HL-60 (cell line): ENCODE measurements at regions not wholly inside any gene's neighbourhood (a gene's known extent, or its start where the extent isn't known, plus 50 kb on each side); places are given as distances from the start of the nearest gene placed in this dataset.

Experiments
- GABPA ChIP-seq: IDR thresholded peaks from 2 replicates; pipeline ENCODE4 v1.6.1; 2012; ENCODE audit warnings: low read depth
- POLR2AphosphoS5 ChIP-seq: IDR thresholded peaks from 2 replicates; pipeline ENCODE4 v1.6.1; 2012; ENCODE audit warnings: low read depth
- TF ChIP-seq, protein P1 (sequence below): IDR thresholded peaks from one replicate; pipeline ENCODE4 v1.5.1; 2011; ENCODE audit warnings: low read length, control low read depth, inconsistent platforms; ENCODE audit not compliant: insufficient read depth

- TF ChIP-seq, protein P1, sequence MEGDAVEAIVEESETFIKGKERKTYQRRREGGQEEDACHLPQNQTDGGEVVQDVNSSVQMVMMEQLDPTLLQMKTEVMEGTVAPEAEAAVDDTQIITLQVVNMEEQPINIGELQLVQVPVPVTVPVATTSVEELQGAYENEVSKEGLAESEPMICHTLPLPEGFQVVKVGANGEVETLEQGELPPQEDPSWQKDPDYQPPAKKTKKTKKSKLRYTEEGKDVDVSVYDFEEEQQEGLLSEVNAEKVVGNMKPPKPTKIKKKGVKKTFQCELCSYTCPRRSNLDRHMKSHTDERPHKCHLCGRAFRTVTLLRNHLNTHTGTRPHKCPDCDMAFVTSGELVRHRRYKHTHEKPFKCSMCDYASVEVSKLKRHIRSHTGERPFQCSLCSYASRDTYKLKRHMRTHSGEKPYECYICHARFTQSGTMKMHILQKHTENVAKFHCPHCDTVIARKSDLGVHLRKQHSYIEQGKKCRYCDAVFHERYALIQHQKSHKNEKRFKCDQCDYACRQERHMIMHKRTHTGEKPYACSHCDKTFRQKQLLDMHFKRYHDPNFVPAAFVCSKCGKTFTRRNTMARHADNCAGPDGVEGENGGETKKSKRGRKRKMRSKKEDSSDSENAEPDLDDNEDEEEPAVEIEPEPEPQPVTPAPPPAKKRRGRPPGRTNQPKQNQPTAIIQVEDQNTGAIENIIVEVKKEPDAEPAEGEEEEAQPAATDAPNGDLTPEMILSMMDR, result no peak
- TF ChIP-seq POLR2AphosphoS5, result no peak
- no peak for TF ChIP-seq GABPA
These were observed 116.3 kb upstream of the MTHFD1L start for GRCh38 chr6:150749091-150749670.
